GM12878 (cell line): ENCODE measurements at regions not wholly inside any gene's neighbourhood (a gene's known extent, or its start where the extent isn't known, plus 50 kb on each side); places are given as distances from the start of the nearest gene placed in this dataset.

Experiments
- BRCA1 ChIP-seq: IDR thresholded peaks from 2 replicates; pipeline ENCODE4 v1.6.1; 2011; ENCODE audit warnings: low read depth, low read length, improper control_type of control experiment
- EGR1 ChIP-seq, 2 experiments: IDR thresholded peaks; 1 replicate in 1 of 2; 2 replicates in 1 of 2; pipeline ENCODE4 v1.6.1; 2011 to 2012; ENCODE audit warnings: low read depth in 2 of 2, low read length in 2 of 2, borderline replicate concordance in 1 of 2, mild to moderate bottlenecking in 1 of 2, moderate library complexity in 1 of 2
- EP300 ChIP-seq, 2 experiments: fragments of 150-350 bp in 1 of 2; IDR thresholded peaks; 2 replicates each; pipeline ENCODE4 v1.6.1; 2011 to 2012; ENCODE audit warnings: low read depth in 2 of 2, low read length in 2 of 2, borderline replicate concordance in 1 of 2, improper control_type of control experiment in 1 of 2, inconsistent platforms in 1 of 2; ENCODE audit not compliant: control insufficient read depth in 1 of 2
- MYC ChIP-seq: IDR thresholded peaks from 2 replicates; pipeline ENCODE4 v1.6.1; 2011; ENCODE audit warnings: mild to moderate bottlenecking, low read length, moderate library complexity, inconsistent platforms; ENCODE audit not compliant: insufficient read depth, insufficient replicate concordance, insufficient read length, severe bottlenecking
- POLR2A ChIP-seq: IDR thresholded peaks from 2 replicates; pipeline ENCODE4 v1.6.1; 2011; ENCODE audit warnings: low read depth, mild to moderate bottlenecking, low read length
- RCOR1 ChIP-seq: conservative IDR thresholded peaks from 2 replicates; pipeline ENCODE4 v1.6.1; 2012; ENCODE audit warnings: low read depth, low read length, improper control_type of control experiment
- SREBF2 ChIP-seq: IDR thresholded peaks from 2 replicates; pipeline ENCODE4 v1.6.1; 2012; ENCODE audit warnings: mild to moderate bottlenecking, low read length
- TF ChIP-seq, protein P1 (sequence below), 3 experiments: IDR thresholded peaks in 2 of 3; conservative IDR thresholded peaks in 1 of 3; 2 replicates each; pipeline ENCODE4 v1.5.1; 2011; ENCODE audit warnings: low read depth in 3 of 3, low read length in 3 of 3, mild to moderate bottlenecking in 3 of 3, control low read depth in 2 of 3, moderate library complexity in 2 of 3, inconsistent platforms in 1 of 3, mixed read lengths in 1 of 3; ENCODE audit not compliant: control insufficient read depth in 2 of 3, insufficient read depth in 1 of 3; ENCODE audit errors: extremely low read depth in 1 of 3
- TF ChIP-seq, protein P2 (sequence below): IDR thresholded peaks from 2 replicates; pipeline ENCODE4 v1.6.1; 2011; ENCODE audit warnings: mild to moderate bottlenecking, low read depth, low read length, moderate library complexity; ENCODE audit not compliant: insufficient replicate concordance
- TF ChIP-seq, protein P3 (sequence below): fragments of 450-650 bp; IDR thresholded peaks from 2 replicates; pipeline ENCODE4 v1.6.1; 2016; ENCODE audit warnings: mild to moderate bottlenecking
- TF ChIP-seq, protein P4 (sequence below): IDR thresholded peaks from 2 replicates; pipeline ENCODE4 v1.6.1; 2011; ENCODE audit warnings: low read depth, mild to moderate bottlenecking, low read length, moderate library complexity, borderline replicate concordance; ENCODE audit errors: extremely low read depth

DNA sequence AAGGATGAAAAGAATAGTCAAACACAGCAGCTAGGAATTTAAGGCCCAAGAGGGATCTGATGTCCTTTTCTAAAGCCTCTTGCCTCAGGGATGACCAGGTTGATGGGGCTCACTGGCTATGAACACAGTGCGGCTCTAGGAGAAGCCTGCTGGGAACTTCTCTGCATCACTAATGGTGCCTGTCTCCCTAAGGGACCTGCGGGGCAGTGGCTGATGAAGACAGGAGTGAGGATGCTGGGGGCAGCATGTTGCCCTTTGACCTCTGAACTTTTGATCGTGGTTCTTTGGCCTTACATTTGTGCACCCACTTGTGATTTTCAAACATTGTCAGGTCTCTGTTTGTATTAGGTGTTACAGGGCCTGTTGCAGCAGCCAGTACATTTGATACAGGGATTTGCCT lies 64.9 kb upstream of the KLHL25 start:
- TF ChIP-seq SREBF2 (no peak), RCOR1 (no peak), POLR2A (no peak), BRCA1 (no peak), EGR1 (IDR thresholded peaks at IDR 0.05; ENCODE audit: borderline replicate concordance in 1 of 2, low read depth in 2 of 2, low read length in 2 of 2) (no peak), MYC (no peak), EP300 (IDR thresholded peaks at IDR 0.05; ENCODE audit: borderline replicate concordance in 1 of 2, control insufficient read depth in 1 of 2, low read depth in 2 of 2, low read length in 2 of 2) (no peak)
- TF ChIP-seq, protein P1, sequence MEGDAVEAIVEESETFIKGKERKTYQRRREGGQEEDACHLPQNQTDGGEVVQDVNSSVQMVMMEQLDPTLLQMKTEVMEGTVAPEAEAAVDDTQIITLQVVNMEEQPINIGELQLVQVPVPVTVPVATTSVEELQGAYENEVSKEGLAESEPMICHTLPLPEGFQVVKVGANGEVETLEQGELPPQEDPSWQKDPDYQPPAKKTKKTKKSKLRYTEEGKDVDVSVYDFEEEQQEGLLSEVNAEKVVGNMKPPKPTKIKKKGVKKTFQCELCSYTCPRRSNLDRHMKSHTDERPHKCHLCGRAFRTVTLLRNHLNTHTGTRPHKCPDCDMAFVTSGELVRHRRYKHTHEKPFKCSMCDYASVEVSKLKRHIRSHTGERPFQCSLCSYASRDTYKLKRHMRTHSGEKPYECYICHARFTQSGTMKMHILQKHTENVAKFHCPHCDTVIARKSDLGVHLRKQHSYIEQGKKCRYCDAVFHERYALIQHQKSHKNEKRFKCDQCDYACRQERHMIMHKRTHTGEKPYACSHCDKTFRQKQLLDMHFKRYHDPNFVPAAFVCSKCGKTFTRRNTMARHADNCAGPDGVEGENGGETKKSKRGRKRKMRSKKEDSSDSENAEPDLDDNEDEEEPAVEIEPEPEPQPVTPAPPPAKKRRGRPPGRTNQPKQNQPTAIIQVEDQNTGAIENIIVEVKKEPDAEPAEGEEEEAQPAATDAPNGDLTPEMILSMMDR (IDR thresholded peaks at IDR 0.05 in 2 of 3, conservative IDR thresholded peaks at IDR 0.05 in 1 of 3; ENCODE audit: control insufficient read depth in 2 of 3, extremely low read depth in 1 of 3, insufficient read depth in 1 of 3, low read depth in 3 of 3, low read length in 3 of 3), result no peak
- TF ChIP-seq, protein P2, sequence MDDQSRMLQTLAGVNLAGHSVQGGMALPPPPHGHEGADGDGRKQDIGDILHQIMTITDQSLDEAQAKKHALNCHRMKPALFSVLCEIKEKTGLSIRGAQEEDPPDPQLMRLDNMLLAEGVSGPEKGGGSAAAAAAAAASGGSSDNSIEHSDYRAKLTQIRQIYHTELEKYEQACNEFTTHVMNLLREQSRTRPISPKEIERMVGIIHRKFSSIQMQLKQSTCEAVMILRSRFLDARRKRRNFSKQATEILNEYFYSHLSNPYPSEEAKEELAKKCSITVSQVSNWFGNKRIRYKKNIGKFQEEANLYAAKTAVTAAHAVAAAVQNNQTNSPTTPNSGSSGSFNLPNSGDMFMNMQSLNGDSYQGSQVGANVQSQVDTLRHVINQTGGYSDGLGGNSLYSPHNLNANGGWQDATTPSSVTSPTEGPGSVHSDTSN, result no peak
- TF ChIP-seq, protein P3, sequence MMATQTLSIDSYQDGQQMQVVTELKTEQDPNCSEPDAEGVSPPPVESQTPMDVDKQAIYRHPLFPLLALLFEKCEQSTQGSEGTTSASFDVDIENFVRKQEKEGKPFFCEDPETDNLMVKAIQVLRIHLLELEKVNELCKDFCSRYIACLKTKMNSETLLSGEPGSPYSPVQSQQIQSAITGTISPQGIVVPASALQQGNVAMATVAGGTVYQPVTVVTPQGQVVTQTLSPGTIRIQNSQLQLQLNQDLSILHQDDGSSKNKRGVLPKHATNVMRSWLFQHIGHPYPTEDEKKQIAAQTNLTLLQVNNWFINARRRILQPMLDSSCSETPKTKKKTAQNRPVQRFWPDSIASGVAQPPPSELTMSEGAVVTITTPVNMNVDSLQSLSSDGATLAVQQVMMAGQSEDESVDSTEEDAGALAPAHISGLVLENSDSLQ, result no peak
- TF ChIP-seq, protein P4, sequence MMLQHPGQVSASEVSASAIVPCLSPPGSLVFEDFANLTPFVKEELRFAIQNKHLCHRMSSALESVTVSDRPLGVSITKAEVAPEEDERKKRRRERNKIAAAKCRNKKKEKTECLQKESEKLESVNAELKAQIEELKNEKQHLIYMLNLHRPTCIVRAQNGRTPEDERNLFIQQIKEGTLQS, result no peak
